ENCODE measurements at regions not wholly inside any gene's neighbourhood (a gene's known extent, or its start where the extent isn't known, plus 50 kb on each side); places are given as distances from the start of the nearest gene placed in this dataset.

GRCh38 chrX:35670889-35671288, 127.3 kb upstream of the MAGEB16 start:
- no peak for TF ChIP-seq ZFX (IDR thresholded peaks at IDR 0.05; ENCODE audit: borderline replicate concordance)
- TF ChIP-seq, protein P1, sequence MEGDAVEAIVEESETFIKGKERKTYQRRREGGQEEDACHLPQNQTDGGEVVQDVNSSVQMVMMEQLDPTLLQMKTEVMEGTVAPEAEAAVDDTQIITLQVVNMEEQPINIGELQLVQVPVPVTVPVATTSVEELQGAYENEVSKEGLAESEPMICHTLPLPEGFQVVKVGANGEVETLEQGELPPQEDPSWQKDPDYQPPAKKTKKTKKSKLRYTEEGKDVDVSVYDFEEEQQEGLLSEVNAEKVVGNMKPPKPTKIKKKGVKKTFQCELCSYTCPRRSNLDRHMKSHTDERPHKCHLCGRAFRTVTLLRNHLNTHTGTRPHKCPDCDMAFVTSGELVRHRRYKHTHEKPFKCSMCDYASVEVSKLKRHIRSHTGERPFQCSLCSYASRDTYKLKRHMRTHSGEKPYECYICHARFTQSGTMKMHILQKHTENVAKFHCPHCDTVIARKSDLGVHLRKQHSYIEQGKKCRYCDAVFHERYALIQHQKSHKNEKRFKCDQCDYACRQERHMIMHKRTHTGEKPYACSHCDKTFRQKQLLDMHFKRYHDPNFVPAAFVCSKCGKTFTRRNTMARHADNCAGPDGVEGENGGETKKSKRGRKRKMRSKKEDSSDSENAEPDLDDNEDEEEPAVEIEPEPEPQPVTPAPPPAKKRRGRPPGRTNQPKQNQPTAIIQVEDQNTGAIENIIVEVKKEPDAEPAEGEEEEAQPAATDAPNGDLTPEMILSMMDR (IDR thresholded peaks at IDR 0.05): no peak

Measured in 22Rv1 (cell line).